ENCODE measurements at regions not wholly inside any gene's neighbourhood (a gene's known extent, or its start where the extent isn't known, plus 50 kb on each side); places are given as distances from the start of the nearest gene placed in this dataset.

GRCh38 chr7:41917-42565 is 150.3 kb upstream of the FAM20C start:
- H3K27ac ChIP-seq (ENCODE audit: low read depth, low read length) = no peak overlapping the region
- H3K79me1 ChIP-seq (ENCODE audit: low read length) = peaks cover 3% of the 10 kb centered on the region
- H3K27me3 ChIP-seq (ENCODE audit: insufficient read depth, low read length) = peaks cover 10% of the 10 kb centered on the region
- no peak overlapping the region for H4K12ac ChIP-seq (ENCODE audit: low read depth, low read length)
- H3K9me3 ChIP-seq (ENCODE audit: insufficient read depth, low read depth, low read length) = peaks cover 5% of the 10 kb centered on the region
- H2AK5ac ChIP-seq (ENCODE audit: low read length) = no peak overlapping the region
- H3K4me3 ChIP-seq (ENCODE audit: low read depth, low read length) = no peak overlapping the region
- no peak overlapping the region for H4K8ac ChIP-seq (ENCODE audit: low read depth, low read length)
- no peak overlapping the region for H3K14ac ChIP-seq (ENCODE audit: low read length)
- no peak overlapping the region for H3K9ac ChIP-seq (ENCODE audit: low read length)
- H2BK120ac ChIP-seq (ENCODE audit: insufficient read depth, low read length, poor library complexity) = no peak overlapping the region
- peak in 1 of 2 donors; percentile 9 for DNase-seq
- H4K91ac ChIP-seq (ENCODE audit: low read depth, low read length) = no peak overlapping the region
- H3K4me2 ChIP-seq (ENCODE audit: low read length) = no peak overlapping the region
- H3K36me3 ChIP-seq (ENCODE audit: control insufficient read depth in 1 of 2, insufficient read depth in 2 of 2, low read length in 2 of 2) = no peaks in the 10 kb centered on the region
- H3K4ac ChIP-seq (ENCODE audit: low read depth, low read length) = no peak overlapping the region
- no peak overlapping the region for H2AFZ ChIP-seq (ENCODE audit: insufficient read depth, low read length, poor library complexity)
- peaks cover 7 to 8% of the 10 kb centered on the region in 2 experiments for H3K4me1 ChIP-seq (ENCODE audit: control insufficient read depth in 1 of 2, insufficient read depth in 2 of 2, low read length in 2 of 2)
- no CpG with 5 or more reads among the region's 10 CpGs for WGBS (ENCODE audit: extremely low coverage, insufficient coverage, insufficient read length)
- no peak overlapping the region for H3K23ac ChIP-seq (ENCODE audit: low read length)
- H2BK12ac ChIP-seq (ENCODE audit: low read length) = no peak overlapping the region
- H3K79me2 ChIP-seq (ENCODE audit: control insufficient read depth, insufficient read depth, low read length, poor library complexity) = no peaks in the 10 kb centered on the region
- no peak overlapping the region for H2BK5ac ChIP-seq (ENCODE audit: low read depth, low read length, poor library complexity)
- no peak overlapping the region for H3K18ac ChIP-seq (ENCODE audit: low read length)

GRCh38 chr7:43791-44540 is 148.4 kb upstream of the FAM20C start:
- peaks cover 5% of the 10 kb centered on the region for H3K9me3 ChIP-seq (ENCODE audit: insufficient read depth, low read depth, low read length)
- no peak overlapping the region for H2BK120ac ChIP-seq (ENCODE audit: insufficient read depth, low read length, poor library complexity)
- H3K4me2 ChIP-seq (ENCODE audit: low read length) = no peak overlapping the region
- H3K27ac ChIP-seq (ENCODE audit: low read depth, low read length) = no peak overlapping the region
- peaks cover 7 to 8% of the 10 kb centered on the region in 2 experiments for H3K4me1 ChIP-seq (ENCODE audit: control insufficient read depth in 1 of 2, insufficient read depth in 2 of 2, low read length in 2 of 2)
- no peak overlapping the region for H4K91ac ChIP-seq (ENCODE audit: low read depth, low read length)
- peaks cover 10% of the 10 kb centered on the region for H3K27me3 ChIP-seq (ENCODE audit: insufficient read depth, low read length)
- H2AFZ ChIP-seq (ENCODE audit: insufficient read depth, low read length, poor library complexity) = no peak overlapping the region
- DNase-seq = no peak
- no peak overlapping the region for H2BK5ac ChIP-seq (ENCODE audit: low read depth, low read length, poor library complexity)
- no peak overlapping the region for H2AK5ac ChIP-seq (ENCODE audit: low read length)
- no peak overlapping the region for H4K12ac ChIP-seq (ENCODE audit: low read depth, low read length)
- H3K18ac ChIP-seq (ENCODE audit: low read length) = no peak overlapping the region
- H3K4me3 ChIP-seq (ENCODE audit: low read depth, low read length) = no peak overlapping the region
- no peaks in the 10 kb centered on the region for H3K36me3 ChIP-seq (ENCODE audit: control insufficient read depth in 1 of 2, insufficient read depth in 2 of 2, low read length in 2 of 2)
- H3K9ac ChIP-seq (ENCODE audit: low read length) = no peak overlapping the region
- H3K79me1 ChIP-seq (ENCODE audit: low read length) = peaks cover 3% of the 10 kb centered on the region
- no peak overlapping the region for H2BK12ac ChIP-seq (ENCODE audit: low read length)
- no peaks in the 10 kb centered on the region for H3K79me2 ChIP-seq (ENCODE audit: control insufficient read depth, insufficient read depth, low read length, poor library complexity)
- H4K8ac ChIP-seq (ENCODE audit: low read depth, low read length) = no peak overlapping the region
- H3K14ac ChIP-seq (ENCODE audit: low read length) = no peak overlapping the region
- no peak overlapping the region for H3K4ac ChIP-seq (ENCODE audit: low read depth, low read length)
- WGBS (ENCODE audit: extremely low coverage, insufficient coverage, insufficient read length) = no CpG with 5 or more reads among the region's 14 CpGs
- no peak overlapping the region for H3K23ac ChIP-seq (ENCODE audit: low read length)

DNA sequence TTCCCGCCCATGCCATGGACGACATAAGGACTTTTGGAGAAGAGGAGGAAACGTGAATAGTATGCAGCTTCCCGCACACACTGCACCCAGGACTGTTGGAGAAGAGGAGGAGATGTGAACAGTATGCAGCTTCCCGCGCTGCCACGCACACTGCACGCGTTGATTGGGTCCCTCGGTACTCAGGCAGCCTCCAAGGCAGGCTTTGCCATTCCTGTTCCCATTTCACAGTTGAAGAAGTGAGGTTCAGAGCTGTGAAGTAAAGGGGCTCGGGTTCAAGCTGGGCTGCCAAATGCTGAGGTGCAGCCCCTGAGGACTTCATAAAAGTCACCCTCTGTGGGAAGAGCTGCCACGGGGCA is 147.9 kb upstream of the FAM20C start:
- Histone ChIP-seq H3K18ac (ENCODE audit: low read length) (no peak overlapping the region), H4K12ac (ENCODE audit: low read depth, low read length) (no peak overlapping the region), H3K4ac (ENCODE audit: low read depth, low read length) (no peak overlapping the region), H2BK120ac (ENCODE audit: insufficient read depth, low read length, poor library complexity) (no peak overlapping the region), H3K23ac (ENCODE audit: low read length) (no peak overlapping the region), H3K4me3 (ENCODE audit: low read depth, low read length) (no peak overlapping the region), H2BK12ac (ENCODE audit: low read length) (no peak overlapping the region), H3K4me2 (ENCODE audit: low read length) (no peak overlapping the region), H3K27me3 (ENCODE audit: insufficient read depth, low read length) (peaks cover 10% of the 10 kb centered on the region), H3K4me1 (ENCODE audit: control insufficient read depth in 1 of 2, insufficient read depth in 2 of 2, low read length in 2 of 2) (peaks cover 7 to 8% of the 10 kb centered on the region in 2 experiments), H2AFZ (ENCODE audit: insufficient read depth, low read length, poor library complexity) (no peak overlapping the region), H3K9ac (ENCODE audit: low read length) (no peak overlapping the region), H4K8ac (ENCODE audit: low read depth, low read length) (no peak overlapping the region), H2BK5ac (ENCODE audit: low read depth, low read length, poor library complexity) (no peak overlapping the region), H4K91ac (ENCODE audit: low read depth, low read length) (no peak overlapping the region), H3K14ac (ENCODE audit: low read length) (no peak overlapping the region), H3K27ac (ENCODE audit: low read depth, low read length) (no peak overlapping the region), H3K79me1 (ENCODE audit: low read length) (peaks cover 3% of the 10 kb centered on the region), H3K79me2 (ENCODE audit: control insufficient read depth, insufficient read depth, low read length, poor library complexity) (no peaks in the 10 kb centered on the region), H2AK5ac (ENCODE audit: low read length) (no peak overlapping the region), H3K36me3 (ENCODE audit: control insufficient read depth in 1 of 2, insufficient read depth in 2 of 2, low read length in 2 of 2) (no peaks in the 10 kb centered on the region), H3K9me3 (ENCODE audit: insufficient read depth, low read depth, low read length) (peaks cover 5% of the 10 kb centered on the region)
- no peak for DNase-seq
- no CpG with 5 or more reads among the region's 12 CpGs for WGBS (ENCODE audit: extremely low coverage, insufficient coverage, insufficient read length)

GRCh38 chr7:45106-46090 is 147.0 kb upstream of the FAM20C start:
- no peak overlapping the region for H3K4me3 ChIP-seq (ENCODE audit: low read depth, low read length)
- H3K4me2 ChIP-seq (ENCODE audit: low read length) = no peak overlapping the region
- WGBS (ENCODE audit: extremely low coverage, insufficient coverage, insufficient read length) = no CpG with 5 or more reads among the region's 14 CpGs
- no peak overlapping the region for H2BK5ac ChIP-seq (ENCODE audit: low read depth, low read length, poor library complexity)
- H3K27ac ChIP-seq (ENCODE audit: low read depth, low read length) = no peak overlapping the region
- H4K8ac ChIP-seq (ENCODE audit: low read depth, low read length) = no peak overlapping the region
- no peak overlapping the region for H4K91ac ChIP-seq (ENCODE audit: low read depth, low read length)
- H3K23ac ChIP-seq (ENCODE audit: low read length) = no peak overlapping the region
- no peak overlapping the region for H2AK5ac ChIP-seq (ENCODE audit: low read length)
- H3K27me3 ChIP-seq (ENCODE audit: insufficient read depth, low read length) = peaks cover 10% of the 10 kb centered on the region
- no peak overlapping the region for H3K4ac ChIP-seq (ENCODE audit: low read depth, low read length)
- no peaks in the 10 kb centered on the region for H3K79me2 ChIP-seq (ENCODE audit: control insufficient read depth, insufficient read depth, low read length, poor library complexity)
- peaks cover 7 to 8% of the 10 kb centered on the region in 2 experiments for H3K4me1 ChIP-seq (ENCODE audit: control insufficient read depth in 1 of 2, insufficient read depth in 2 of 2, low read length in 2 of 2)
- peaks cover 5% of the 10 kb centered on the region for H3K9me3 ChIP-seq (ENCODE audit: insufficient read depth, low read depth, low read length)
- H2AFZ ChIP-seq (ENCODE audit: insufficient read depth, low read length, poor library complexity) = no peak overlapping the region
- H3K9ac ChIP-seq (ENCODE audit: low read length) = no peak overlapping the region
- no peak overlapping the region for H2BK120ac ChIP-seq (ENCODE audit: insufficient read depth, low read length, poor library complexity)
- H3K18ac ChIP-seq (ENCODE audit: low read length) = no peak overlapping the region
- DNase-seq = no peak
- H3K36me3 ChIP-seq (ENCODE audit: control insufficient read depth in 1 of 2, insufficient read depth in 2 of 2, low read length in 2 of 2) = no peaks in the 10 kb centered on the region
- peaks cover 3% of the 10 kb centered on the region for H3K79me1 ChIP-seq (ENCODE audit: low read length)
- H4K12ac ChIP-seq (ENCODE audit: low read depth, low read length) = no peak overlapping the region
- H2BK12ac ChIP-seq (ENCODE audit: low read length) = no peak overlapping the region
- no peak overlapping the region for H3K14ac ChIP-seq (ENCODE audit: low read length)

Measured in trophoblast cell (in vitro differentiated cells and primary cell).